CD14-positive monocyte (primary cell): ENCODE measurements at regions not wholly inside any gene's neighbourhood (a gene's known extent, or its start where the extent isn't known, plus 50 kb on each side); places are given as distances from the start of the nearest gene placed in this dataset.

Source experiments
- DNase-seq, 3 donors: peaks; one replicate each; pipeline ENCODE4 v3.0.0-alpha.2; 2011 to 2022
- H2AFZ ChIP-seq: 2 replicates; pipeline ENCODE4 v1.6.0; 2012; ENCODE audit warnings: mild to moderate bottlenecking, low read depth, low read length, inconsistent platforms; ENCODE audit not compliant: insufficient read depth, poor library complexity, severe bottlenecking
- H3K27ac ChIP-seq, 2 donors: 1 replicate in 1 of 2; 2 replicates in 1 of 2; pipeline ENCODE4 v1.5.1; 2012 to 2013; ENCODE audit warnings: low read length in 2 of 2, control low read depth in 1 of 2, inconsistent platforms in 1 of 2, low read depth in 1 of 2, mild to moderate bottlenecking in 1 of 2
- H3K27me3 ChIP-seq, 2 donors: one replicate each; pipeline versions ENCODE4 v1.6.0 to v1.6.1; 2011 to 2013; ENCODE audit warnings: low read length in 2 of 2; ENCODE audit not compliant: control insufficient read depth in 2 of 2, insufficient read depth in 2 of 2
- H3K36me3 ChIP-seq, 2 donors: replicated peaks in 1 of 2; 1 replicate in 1 of 2; 2 replicates in 1 of 2; pipeline versions ENCODE4 v1.5.1 to v1.6.1; 2012 to 2013; ENCODE audit warnings: low read length in 2 of 2, control low read depth in 1 of 2, inconsistent platforms in 1 of 2, mild to moderate bottlenecking in 1 of 2; ENCODE audit not compliant: insufficient read depth in 2 of 2, control insufficient read depth in 1 of 2
- H3K4me1 ChIP-seq, 2 donors: 1 replicate in 1 of 2; 2 replicates in 1 of 2; pipeline versions ENCODE4 v1.5.1 to v1.6.1; 2012 to 2013; ENCODE audit warnings: low read length in 2 of 2, control low read depth in 1 of 2, inconsistent platforms in 1 of 2, mild to moderate bottlenecking in 1 of 2, moderate library complexity in 1 of 2; ENCODE audit not compliant: insufficient read depth in 2 of 2, control insufficient read depth in 1 of 2
- H3K4me2 ChIP-seq: replicated peaks from 2 replicates; pipeline ENCODE3; 2012; ENCODE audit warnings: low read length, moderate library complexity, mild to moderate bottlenecking; ENCODE audit not compliant: poor library complexity, severe bottlenecking; ENCODE audit errors: extremely low read depth
- H3K4me3 ChIP-seq, 3 experiments: fragments of 200-600 bp in 1 of 3; sonication (generic) in 1 of 3; replicated peaks in 1 of 3; 1 replicate in 2 of 3; 2 replicates in 1 of 3; pipeline ENCODE4 v1.5.1; 2011 to 2013; ENCODE audit warnings: low read length in 3 of 3, mild to moderate bottlenecking in 3 of 3, control low read depth in 2 of 3, low read depth in 2 of 3, inconsistent platforms in 1 of 3, moderate library complexity in 1 of 3
- H3K79me2 ChIP-seq: 2 replicates; pipeline ENCODE4 v1.6.0; 2012; ENCODE audit warnings: mild to moderate bottlenecking, control low read depth, inconsistent platforms, low read length, moderate library complexity; ENCODE audit not compliant: insufficient read depth
- H3K9ac ChIP-seq: 2 replicates; pipeline ENCODE4 v1.6.0; 2017; ENCODE audit warnings: low read length, mild to moderate bottlenecking; ENCODE audit not compliant: insufficient read depth, poor library complexity, severe bottlenecking
- H3K9me3 ChIP-seq, 2 donors: replicated peaks in 1 of 2; 1 replicate in 1 of 2; 2 replicates in 1 of 2; pipeline versions ENCODE4 v1.5.1 to v1.6.1; 2012 to 2013; ENCODE audit warnings: low read length in 2 of 2, control low read depth in 1 of 2; ENCODE audit not compliant: control insufficient read depth in 1 of 2, insufficient read depth in 1 of 2
- H4K20me1 ChIP-seq: 2 replicates; pipeline ENCODE4 v1.6.0; 2012; ENCODE audit warnings: mild to moderate bottlenecking, low read length, control low read depth, moderate library complexity; ENCODE audit not compliant: insufficient read depth
- H3K27ac Mint-ChIP-seq, 7 donors: one replicate each; pipeline ENCODE4 v1.8.0; 2020; ENCODE audit warnings: mild to moderate bottlenecking in 7 of 7, mixed read lengths in 7 of 7, moderate library complexity in 6 of 7, inconsistent platforms in 2 of 7
- H3K27me3 Mint-ChIP-seq, 3 donors: one replicate each; pipeline ENCODE4 v1.8.0; 2021 to 2022; ENCODE audit warnings: low read depth in 3 of 3, mild to moderate bottlenecking in 3 of 3, mixed read lengths in 3 of 3, moderate library complexity in 3 of 3, inconsistent platforms in 1 of 3
- H3K36me3 Mint-ChIP-seq, 2 donors: one replicate each; pipeline ENCODE4 v1.8.0; 2020; ENCODE audit warnings: mixed read lengths in 2 of 2, inconsistent platforms in 1 of 2, mild to moderate bottlenecking in 1 of 2
- H3K4me1 Mint-ChIP-seq: one replicate; pipeline ENCODE4 v1.8.0; 2020; ENCODE audit warnings: mild to moderate bottlenecking, mixed read lengths
- H3K4me3 Mint-ChIP-seq, 2 donors: one replicate each; pipeline ENCODE4 v1.8.0; 2020; ENCODE audit warnings: mild to moderate bottlenecking in 2 of 2, mixed read lengths in 2 of 2, moderate library complexity in 1 of 2
- H3K9me3 Mint-ChIP-seq, 7 donors: one replicate each; pipeline ENCODE4 v1.8.0; 2020 to 2022; ENCODE audit warnings: mixed read lengths in 7 of 7, mild to moderate bottlenecking in 6 of 7, moderate library complexity in 6 of 7, inconsistent platforms in 2 of 7
- CTCF ChIP-seq: fragments of 200-600 bp; IDR thresholded peaks from one replicate; pipeline ENCODE4 v1.8.0; 2022; ENCODE audit warnings: antibody characterized with exemption, mild to moderate bottlenecking
- WGBS: methylation state at CpG from one replicate; pipeline ENCODE4 v1.1.5; 2013; ENCODE audit warnings: missing lambda C conversion rate; ENCODE audit not compliant: insufficient coverage; 5-methylcytosine and 5-hydroxymethylcytosine counted together
- intact Hi-C, 2 donors: fragments of 100-400 bp; cut with micrococcal nuclease; formaldehyde crosslinking; loops; one replicate each; pipeline versions ENCODE4 v1.15.0 to v1.15.1; 2023

- H3K27ac ChIP-seq = no peak overlapping the region
- H3K36me3 ChIP-seq = no peaks in the 10 kb centered on the region
- no peak overlapping the region for H3K9ac ChIP-seq
- H3K27me3 Mint-ChIP-seq = no peaks in the 10 kb centered on the region
- H3K4me1 Mint-ChIP-seq = no peaks in the 10 kb centered on the region
- no peaks in the 10 kb centered on the region for H3K4me1 ChIP-seq
- no peak overlapping the region for H2AFZ ChIP-seq
- H3K27ac Mint-ChIP-seq = no peak overlapping the region
- H3K4me2 ChIP-seq = no peak overlapping the region
- peaks cover 0 to 8% (median 3%) of the 10 kb centered on the region in 7 donors for H3K9me3 Mint-ChIP-seq
- DNase-seq = no peak
- H4K20me1 ChIP-seq = no peaks in the 10 kb centered on the region
- intact Hi-C loops = no loop called here
- TF ChIP-seq CTCF = no peak
- H3K36me3 Mint-ChIP-seq = no peaks in the 10 kb centered on the region
- H3K9me3 ChIP-seq = no peaks in the 10 kb centered on the region
- H3K27me3 ChIP-seq = no peaks in the 10 kb centered on the region
- H3K4me3 ChIP-seq = no peak overlapping the region
- H3K79me2 ChIP-seq = no peaks in the 10 kb centered on the region
- WGBS = no CpG with 5 or more reads among the region's 2 CpGs
- H3K4me3 Mint-ChIP-seq = no peak overlapping the region
These were observed 383.6 kb downstream of the TTLL7 start for GRCh38 chr1:83615370-83615769.

- intact Hi-C loops = no loop called here
- H3K4me1 ChIP-seq = no peaks in the 10 kb centered on the region
- no CpG with 5 or more reads among the region's 4 CpGs for WGBS
- no peaks in the 10 kb centered on the region for H3K27me3 ChIP-seq
- no peak overlapping the region for H3K9ac ChIP-seq
- H3K27ac ChIP-seq = no peak overlapping the region
- no peak for DNase-seq
- TF ChIP-seq CTCF = no peak
- H3K4me3 Mint-ChIP-seq = no peak overlapping the region
- H3K36me3 ChIP-seq = no peaks in the 10 kb centered on the region
- H3K4me2 ChIP-seq = no peak overlapping the region
- no peaks in the 10 kb centered on the region for H4K20me1 ChIP-seq
- H3K27me3 Mint-ChIP-seq = no peaks in the 10 kb centered on the region
- H3K27ac Mint-ChIP-seq = no peak overlapping the region
- H3K9me3 ChIP-seq = no peaks in the 10 kb centered on the region
- H3K79me2 ChIP-seq = no peaks in the 10 kb centered on the region
- H3K4me1 Mint-ChIP-seq = no peaks in the 10 kb centered on the region
- no peak overlapping the region for H2AFZ ChIP-seq
- H3K36me3 Mint-ChIP-seq = no peaks in the 10 kb centered on the region
- no peak overlapping the region for H3K4me3 ChIP-seq
- H3K9me3 Mint-ChIP-seq = peaks cover 0 to 17% (median 7%) of the 10 kb centered on the region in 7 donors
These were observed 392.4 kb downstream of the TTLL7 start for GRCh38 chr1:83606416-83606955.
